ENCODE measurements at regions not wholly inside any gene's neighbourhood (a gene's known extent, or its start where the extent isn't known, plus 50 kb on each side); places are given as distances from the start of the nearest gene placed in this dataset.

- TF ChIP-seq CTCF (IDR thresholded peaks at IDR 0.05) (no peak), ZFX (IDR thresholded peaks at IDR 0.05; ENCODE audit: borderline replicate concordance) (no peak)
Measured at GRCh38 chr1:87572008-87572407, 243.3 kb downstream of the LMO4 start.
